CD4-positive, CD25-positive, alpha-beta regulatory T cell (primary cell): ENCODE measurements at regions not wholly inside any gene's neighbourhood (a gene's known extent, or its start where the extent isn't known, plus 50 kb on each side); places are given as distances from the start of the nearest gene placed in this dataset.

Experiments used
- ATAC-seq, 2 donors: fragments of 150-1000 bp; cut with Tn5 transposase; one replicate each; pipeline ENCODE4 v1.10.0; 2021; ENCODE audit warnings: low read depth in 2 of 2, moderate number of reproducible peaks in 2 of 2, moderate library complexity in 1 of 2
- DNase-seq, 3 donors: peaks; one replicate each; pipeline versions ENCODE4 v3.0.0 to v3.0.0-alpha.2; 2012 to 2022; ENCODE audit warnings: mixed read lengths in 1 of 3
- H3K27ac ChIP-seq: one replicate; pipeline ENCODE4 v1.7.0; 2013; ENCODE audit warnings: mild to moderate bottlenecking, low read length; ENCODE audit not compliant: insufficient read depth, poor library complexity, severe bottlenecking
- H3K27me3 ChIP-seq: one replicate; pipeline ENCODE4 v1.7.0; 2013; ENCODE audit warnings: low read length; ENCODE audit not compliant: control insufficient read depth, insufficient read depth
- H3K36me3 ChIP-seq: one replicate; pipeline ENCODE4 v1.7.0; 2013; ENCODE audit warnings: mild to moderate bottlenecking, low read length, moderate library complexity; ENCODE audit not compliant: control insufficient read depth, insufficient read depth
- H3K4me1 ChIP-seq: 2 replicates; pipeline ENCODE4 v1.7.0; 2013; ENCODE audit warnings: mild to moderate bottlenecking, low read length; ENCODE audit not compliant: insufficient read depth, control insufficient read depth, poor library complexity, severe bottlenecking
- H3K4me3 ChIP-seq: one replicate; pipeline ENCODE4 v1.7.0; 2013; ENCODE audit warnings: low read depth, mild to moderate bottlenecking, low read length, moderate library complexity
- H3K9me3 ChIP-seq, 2 experiments: 1 replicate in 1 of 2; 2 replicates in 1 of 2; pipeline ENCODE4 v1.7.0; 2013; ENCODE audit warnings: low read length in 2 of 2, mild to moderate bottlenecking in 1 of 2, moderate library complexity in 1 of 2; ENCODE audit not compliant: control insufficient read depth in 2 of 2
- H3K27ac Mint-ChIP-seq, 3 donors: one replicate each; pipeline ENCODE4 v1.8.0; 2020 to 2022; ENCODE audit warnings: mild to moderate bottlenecking in 3 of 3, mixed read lengths in 3 of 3, moderate library complexity in 2 of 3
- H3K27me3 Mint-ChIP-seq: one replicate; pipeline ENCODE4 v1.8.0; 2022; ENCODE audit warnings: mild to moderate bottlenecking, mixed read lengths
- H3K36me3 Mint-ChIP-seq: one replicate; pipeline ENCODE4 v1.8.0; 2020; ENCODE audit warnings: mixed read lengths
- H3K4me1 Mint-ChIP-seq, 4 donors: one replicate each; pipeline ENCODE4 v1.8.0; 2020 to 2022; ENCODE audit warnings: mixed read lengths in 4 of 4, mild to moderate bottlenecking in 1 of 4
- H3K4me3 Mint-ChIP-seq, 4 donors: one replicate each; pipeline ENCODE4 v1.8.0; 2020 to 2022; ENCODE audit warnings: mild to moderate bottlenecking in 4 of 4, mixed read lengths in 4 of 4, moderate library complexity in 3 of 4
- H3K9me3 Mint-ChIP-seq, 7 donors: one replicate each; pipeline ENCODE4 v1.8.0; 2020 to 2022; ENCODE audit warnings: mixed read lengths in 7 of 7, mild to moderate bottlenecking in 3 of 7, moderate library complexity in 2 of 7

GRCh38 chr1:198079432-198079951 lies 77.3 kb upstream of the NEK7 start:
- Histone ChIP-seq H3K4me1 (no peaks in the 10 kb centered on the region), H3K27ac (no peak overlapping the region), H3K36me3 (no peaks in the 10 kb centered on the region), H3K9me3 (no peaks in the 10 kb centered on the region), H3K27me3 (peaks cover 15% of the 10 kb centered on the region), H3K4me3 (no peak overlapping the region)
- Mint-ChIP-seq H3K9me3 (peaks cover 0 to 5% (median 4%) of the 10 kb centered on the region in 7 donors), H3K4me1 (no peaks in the 10 kb centered on the region), H3K27ac (no peak overlapping the region), H3K4me3 (no peak overlapping the region), H3K27me3 (peaks cover 43% of the 10 kb centered on the region), H3K36me3 (no peaks in the 10 kb centered on the region)
- DNase-seq (no peak), ATAC-seq (no peak)

- no peaks in the 10 kb centered on the region for H3K4me1 Mint-ChIP-seq
- DNase-seq: no peak
- H3K27ac Mint-ChIP-seq: no peak overlapping the region
- H3K9me3 Mint-ChIP-seq: peaks cover 0 to 5% (median 3%) of the 10 kb centered on the region in 7 donors
- no peak for ATAC-seq
- H3K4me3 ChIP-seq: no peak overlapping the region
- H3K4me1 ChIP-seq: no peaks in the 10 kb centered on the region
- H3K27ac ChIP-seq: no peak overlapping the region
- H3K36me3 ChIP-seq: no peaks in the 10 kb centered on the region
- H3K36me3 Mint-ChIP-seq: no peaks in the 10 kb centered on the region
- H3K27me3 Mint-ChIP-seq: peaks cover 34% of the 10 kb centered on the region
- H3K9me3 ChIP-seq: no peaks in the 10 kb centered on the region
- H3K4me3 Mint-ChIP-seq: no peak overlapping the region
- peaks cover 15% of the 10 kb centered on the region for H3K27me3 ChIP-seq
Observed at GRCh38 chr1:198082576-198082975, 74.2 kb upstream of the NEK7 start.

- Mint-ChIP-seq H3K36me3 (no peaks in the 10 kb centered on the region), H3K27me3 (peaks cover 35% of the 10 kb centered on the region), H3K4me1 (peaks cover 0 to 3% (median 0%) of the 10 kb centered on the region in 4 donors), H3K9me3 (peaks cover 0 to 3% (median 2%) of the 10 kb centered on the region in 7 donors), H3K4me3 (no peak overlapping the region), H3K27ac (no peak overlapping the region)
- Histone ChIP-seq H3K4me1 (no peaks in the 10 kb centered on the region), H3K27me3 (peaks cover 14% of the 10 kb centered on the region), H3K9me3 (no peaks in the 10 kb centered on the region), H3K27ac (no peak overlapping the region), H3K4me3 (no peak overlapping the region), H3K36me3 (no peaks in the 10 kb centered on the region)
- no peak for DNase-seq
- no peak for ATAC-seq
Observed at GRCh38 chr1:198083549-198083948, 73.2 kb upstream of the NEK7 start.

- Mint-ChIP-seq H3K27ac (no peak overlapping the region), H3K9me3 (peaks cover 0 to 2% (median 0%) of the 10 kb centered on the region in 7 donors), H3K36me3 (no peaks in the 10 kb centered on the region), H3K4me1 (peaks cover 0 to 3% (median 0%) of the 10 kb centered on the region in 4 donors), H3K27me3 (peaks cover 28% of the 10 kb centered on the region), H3K4me3 (no peak overlapping the region)
- Histone ChIP-seq H3K9me3 (no peaks in the 10 kb centered on the region), H3K27ac (no peak overlapping the region), H3K36me3 (no peaks in the 10 kb centered on the region), H3K4me3 (no peak overlapping the region), H3K27me3 (peaks cover 12% of the 10 kb centered on the region), H3K4me1 (no peaks in the 10 kb centered on the region)
- DNase-seq (no peak), ATAC-seq (no peak)
Observed at GRCh38 chr1:198084241-198084908, 72.4 kb upstream of the NEK7 start.

- no peaks in the 10 kb centered on the region for H3K36me3 Mint-ChIP-seq
- peaks cover 12% of the 10 kb centered on the region for H3K27me3 ChIP-seq
- no peak overlapping the region for H3K27ac Mint-ChIP-seq
- no peak overlapping the region for H3K4me3 ChIP-seq
- H3K36me3 ChIP-seq: no peaks in the 10 kb centered on the region
- H3K4me3 Mint-ChIP-seq: no peak overlapping the region
- H3K9me3 ChIP-seq: no peaks in the 10 kb centered on the region
- ATAC-seq (no peak), DNase-seq (no peak)
- no peak overlapping the region for H3K27ac ChIP-seq
- H3K4me1 ChIP-seq: no peaks in the 10 kb centered on the region
- peaks cover 21% of the 10 kb centered on the region for H3K27me3 Mint-ChIP-seq
- peaks cover 0 to 3% (median 0%) of the 10 kb centered on the region in 4 donors for H3K4me1 Mint-ChIP-seq
- no peaks in the 10 kb centered on the region for H3K9me3 Mint-ChIP-seq
Observed at GRCh38 chr1:198086051-198086745, 70.6 kb upstream of the NEK7 start.

GRCh38 chr1:198087831-198088230 lies 69.0 kb upstream of the NEK7 start:
- Histone ChIP-seq H3K9me3 (no peaks in the 10 kb centered on the region), H3K27ac (no peak overlapping the region), H3K27me3 (peaks cover 4% of the 10 kb centered on the region), H3K4me1 (no peaks in the 10 kb centered on the region), H3K36me3 (no peaks in the 10 kb centered on the region), H3K4me3 (no peak overlapping the region)
- no peak for ATAC-seq
- no peak overlapping the region for H3K27ac Mint-ChIP-seq
- no peaks in the 10 kb centered on the region for H3K36me3 Mint-ChIP-seq
- peaks cover 13% of the 10 kb centered on the region for H3K27me3 Mint-ChIP-seq
- no peaks in the 10 kb centered on the region for H3K9me3 Mint-ChIP-seq
- DNase-seq: no peak
- peaks cover 0 to 3% (median 0%) of the 10 kb centered on the region in 4 donors for H3K4me1 Mint-ChIP-seq
- no peak overlapping the region for H3K4me3 Mint-ChIP-seq

GRCh38 chr1:198088360-198089071 lies 68.3 kb upstream of the NEK7 start:
- H3K9me3 ChIP-seq: no peaks in the 10 kb centered on the region
- H3K27me3 ChIP-seq: peaks cover 3% of the 10 kb centered on the region
- peak in 2 of 3 donors; percentile 38 to 56 for DNase-seq
- H3K36me3 ChIP-seq: no peaks in the 10 kb centered on the region
- no peak overlapping the region for H3K4me3 ChIP-seq
- no peak for ATAC-seq
- Mint-ChIP-seq H3K36me3 (no peaks in the 10 kb centered on the region), H3K27me3 (peaks cover 13% of the 10 kb centered on the region), H3K4me3 (no peak overlapping the region), H3K4me1 (peaks cover 0 to 3% (median 0%) of the 10 kb centered on the region in 4 donors), H3K27ac (no peak overlapping the region), H3K9me3 (no peaks in the 10 kb centered on the region)
- no peaks in the 10 kb centered on the region for H3K4me1 ChIP-seq
- H3K27ac ChIP-seq: no peak overlapping the region
